HEK293T (cell line): ENCODE measurements at regions not wholly inside any gene's neighbourhood (a gene's known extent, or its start where the extent isn't known, plus 50 kb on each side); places are given as distances from the start of the nearest gene placed in this dataset.

Experiments used
- CTCF ChIA-PET: fragments of 350-600 bp; formaldehyde crosslinking; extraction: SDS; loops from one replicate; lab custom pipeline; 2021; ENCODE audit warnings: antibody characterized with exemption, inconsistent platforms; lab: Yijun Ruan, JAX
- POLR2A ChIA-PET: fragments of 350-600 bp; formaldehyde crosslinking; extraction: SDS; loops from one replicate; lab custom pipeline; 2020; ENCODE audit warnings: antibody characterized with exemption, inconsistent platforms; lab: Yijun Ruan, JAX
- DNase-seq: peaks from one replicate; pipeline ENCODE4 v3.0.0; 2012; ENCODE audit warnings: mixed read lengths; ENCODE audit errors: extremely low spot score
- ARNT ChIP-seq: fragments of 450-650 bp; IDR thresholded peaks from 2 replicates; pipeline ENCODE4 v1.6.1; 2017; ENCODE audit warnings: mild to moderate bottlenecking
- BHLHE40 ChIP-seq: fragments of 450-650 bp; IDR thresholded peaks from 2 replicates; pipeline ENCODE4 v1.6.1; 2016; ENCODE audit warnings: mild to moderate bottlenecking, moderate library complexity, borderline replicate concordance
- CTBP1 ChIP-seq: fragments of 450-650 bp; IDR thresholded peaks from 2 replicates; pipeline ENCODE4 v1.6.1; 2016; ENCODE audit warnings: borderline replicate concordance
- ELF4 ChIP-seq: fragments of 450-650 bp; IDR thresholded peaks from 2 replicates; pipeline ENCODE4 v1.6.1; 2017; ENCODE audit warnings: antibody characterized with exemption
- FOXA1 ChIP-seq: fragments of 450-650 bp; IDR thresholded peaks from 2 replicates; pipeline ENCODE4 v1.6.1; 2016; ENCODE audit warnings: mild to moderate bottlenecking
- FOXK2 ChIP-seq: fragments of 450-650 bp; IDR thresholded peaks from 2 replicates; pipeline ENCODE4 v1.6.1; 2016; ENCODE audit warnings: mild to moderate bottlenecking
- FOXM1 ChIP-seq: fragments of 450-650 bp; IDR thresholded peaks from 2 replicates; pipeline ENCODE4 v1.6.1; 2017; ENCODE audit warnings: mild to moderate bottlenecking, borderline replicate concordance
- HDGF ChIP-seq: fragments of 450-650 bp; IDR thresholded peaks from 2 replicates; pipeline ENCODE4 v1.6.1; 2017; ENCODE audit warnings: antibody characterized with exemption, borderline replicate concordance
- L3MBTL2 ChIP-seq: fragments of 450-650 bp; conservative IDR thresholded peaks from 2 replicates; pipeline ENCODE4 v1.6.1; 2016; ENCODE audit warnings: mild to moderate bottlenecking
- LEF1 ChIP-seq: fragments of 450-650 bp; IDR thresholded peaks from 2 replicates; pipeline ENCODE4 v1.6.1; 2017; ENCODE audit warnings: mild to moderate bottlenecking, borderline replicate concordance
- NFRKB ChIP-seq: fragments of 450-650 bp; IDR thresholded peaks from 2 replicates; pipeline ENCODE4 v1.6.1; 2016; ENCODE audit warnings: mild to moderate bottlenecking, moderate library complexity
- PKNOX1 ChIP-seq: fragments of 450-650 bp; IDR thresholded peaks from 2 replicates; pipeline ENCODE4 v1.6.1; 2016
- SP1 ChIP-seq: fragments of 450-650 bp; IDR thresholded peaks from 2 replicates; pipeline ENCODE4 v1.6.1; 2017
- SUZ12 ChIP-seq: fragments of 450-650 bp; IDR thresholded peaks from 2 replicates; pipeline ENCODE4 v1.6.1; 2016; ENCODE audit warnings: mild to moderate bottlenecking
- TARDBP ChIP-seq: fragments of 450-650 bp; IDR thresholded peaks from 2 replicates; pipeline ENCODE4 v1.6.1; 2016
- ZNF384 ChIP-seq: fragments of 450-650 bp; IDR thresholded peaks from 2 replicates; pipeline ENCODE4 v1.6.1; 2016

GRCh38 chr16:54362591-54363206 is 76.1 kb upstream of the IRX3 start:
- ChIA-PET POLR2A (no interaction called here), CTCF (interaction anchor here (0.6 kb wide), 2 partner anchors 26 to 131 kb away, joined by 3 to 6 read pairs; no protein-coding TSS in a partner anchor)
- no peak for TF ChIP-seq ZNF384
- no peak for TF ChIP-seq PKNOX1
- no peak for TF ChIP-seq HDGF
- TF ChIP-seq ARNT = no peak
- no peak for TF ChIP-seq NFRKB
- TF ChIP-seq TARDBP = no peak
- no peak for TF ChIP-seq CTBP1
- no peak for TF ChIP-seq ELF4
- TF ChIP-seq LEF1 = no peak
- no peak for TF ChIP-seq FOXK2
- no peak for TF ChIP-seq SP1
- no peak for TF ChIP-seq FOXA1
- no peak for TF ChIP-seq FOXM1
- no peak for TF ChIP-seq BHLHE40
- no peak for TF ChIP-seq L3MBTL2
- TF ChIP-seq SUZ12 = no peak
- no peak for DNase-seq

GRCh38 chr16:54361246-54361645 is 74.7 kb upstream of the IRX3 start:
- TF ChIP-seq L3MBTL2 = no peak
- TF ChIP-seq FOXA1 = no peak
- TF ChIP-seq FOXK2 = no peak
- TF ChIP-seq LEF1 = no peak
- no peak for TF ChIP-seq PKNOX1
- no peak for TF ChIP-seq CTBP1
- no peak for TF ChIP-seq NFRKB
- DNase-seq = no peak
- ChIA-PET CTCF (no interaction called here), POLR2A (no interaction called here)

- ChIA-PET CTCF (no interaction called here), POLR2A (interaction anchor here (1.0 kb wide), 1 partner anchor 10 kb away, joined by 6 read pairs; no protein-coding TSS in a partner anchor)
- DNase-seq = no peak
- TF ChIP-seq FOXK2 = no peak
- no peak for TF ChIP-seq L3MBTL2
- no peak for TF ChIP-seq ELF4
- TF ChIP-seq FOXA1 = no peak
- TF ChIP-seq NFRKB = no peak
- no peak for TF ChIP-seq HDGF
- no peak for TF ChIP-seq SP1
Observed at GRCh38 chr16:54360681-54361080, 74.1 kb upstream of the IRX3 start.

GRCh38 chr16:54359555-54359954 is 73.0 kb upstream of the IRX3 start:
- DNase-seq = no peak
- CTCF ChIA-PET = no interaction called here
- POLR2A ChIA-PET = interaction anchor here (0.6 kb wide), 1 partner anchor 97 kb away, joined by 3 read pairs; no protein-coding TSS in a partner anchor
- no peak for TF ChIP-seq HDGF
- no peak for TF ChIP-seq L3MBTL2
- no peak for TF ChIP-seq ELF4
- no peak for TF ChIP-seq FOXM1
- no peak for TF ChIP-seq LEF1
- TF ChIP-seq ARNT = no peak
- TF ChIP-seq BHLHE40 = no peak
- TF ChIP-seq ZNF384 = no peak
- no peak for TF ChIP-seq PKNOX1
- TF ChIP-seq TARDBP = no peak
- no peak for TF ChIP-seq SUZ12
- no peak for TF ChIP-seq CTBP1
- TF ChIP-seq NFRKB = no peak
- no peak for TF ChIP-seq SP1
- no peak for TF ChIP-seq FOXK2
- TF ChIP-seq FOXA1 = no peak

GRCh38 chr16:54359081-54359480 is 72.5 kb upstream of the IRX3 start:
- ChIA-PET POLR2A (interaction anchor here (0.6 kb wide), 1 partner anchor 97 kb away, joined by 3 read pairs; no protein-coding TSS in a partner anchor), CTCF (no interaction called here)
- TF ChIP-seq CTBP1 = no peak
- no peak for TF ChIP-seq PKNOX1
- no peak for TF ChIP-seq FOXK2
- no peak for TF ChIP-seq HDGF
- TF ChIP-seq LEF1 = no peak
- no peak for TF ChIP-seq NFRKB
- no peak for TF ChIP-seq TARDBP
- no peak for DNase-seq

GRCh38 chr16:54356391-54356790 is 69.8 kb upstream of the IRX3 start:
- ChIA-PET POLR2A (no interaction called here), CTCF (no interaction called here)
- TF ChIP-seq L3MBTL2 = no peak
- TF ChIP-seq ZNF384 = no peak
- TF ChIP-seq ARNT = no peak
- TF ChIP-seq LEF1 = no peak
- DNase-seq = no peak
